NCI-H69 (cell line): ENCODE measurements at regions not wholly inside any gene's neighbourhood (a gene's known extent, or its start where the extent isn't known, plus 50 kb on each side); places are given as distances from the start of the nearest gene placed in this dataset.
"Not testable (repeated sequence)": the region's sequence is repeated elsewhere in the genome, so short reads cannot be mapped to it uniquely, and the experiment has no call there.

Experiments used
- DNase-seq: peaks from one replicate; lab custom pipeline; 2025; lab: John Stamatoyannopoulos, UW

- DNase-seq: no peak
These were observed 349.4 kb upstream of the PAPPA start for GRCh38 chr9:115804206-115804605.

- no peak for DNase-seq
These were observed 345.5 kb upstream of the PAPPA start for GRCh38 chr9:115808108-115808507.

GRCh38 chr9:115808695-115809094 is 344.9 kb upstream of the PAPPA start:
- DNase-seq: no peak

GRCh38 chr9:115810166-115810565 is 343.4 kb upstream of the PAPPA start:
- DNase-seq: no peak

GRCh38 chr9:115814081-115814480 is 339.5 kb upstream of the PAPPA start:
- DNase-seq: no peak

GRCh38 chr9:115815786-115816185 is 337.8 kb upstream of the PAPPA start:
- DNase-seq: no peak

GRCh38 chr9:115818651-115819050 is 334.9 kb upstream of the PAPPA start:
- not testable (repeated sequence) for DNase-seq

GRCh38 chr9:115832031-115832430 is 321.6 kb upstream of the PAPPA start:
- no peak for DNase-seq

- DNase-seq: no peak
These were observed 316.0 kb upstream of the PAPPA start for GRCh38 chr9:115837618-115838017.

GRCh38 chr9:115838417-115838816 is 315.2 kb upstream of the PAPPA start:
- DNase-seq: no peak

- not testable (repeated sequence) for DNase-seq
These were observed 309.2 kb upstream of the PAPPA start for GRCh38 chr9:115844433-115844832.

- DNase-seq: no peak
These were observed 307.8 kb upstream of the PAPPA start for GRCh38 chr9:115845648-115846312.

GRCh38 chr9:115847216-115847615 is 306.4 kb upstream of the PAPPA start:
- no peak for DNase-seq

GRCh38 chr9:115849679-115850412 is 303.7 kb upstream of the PAPPA start:
- DNase-seq: no peak

- DNase-seq: no peak
These were observed 302.9 kb upstream of the PAPPA start for GRCh38 chr9:115850548-115851304.

- DNase-seq: no peak
These were observed 298.0 kb upstream of the PAPPA start for GRCh38 chr9:115855458-115856133.

- DNase-seq: not testable (repeated sequence)
These were observed 295.2 kb upstream of the PAPPA start for GRCh38 chr9:115858421-115858820.

- no peak for DNase-seq
These were observed 291.6 kb upstream of the PAPPA start for GRCh38 chr9:115862021-115862420.

- no peak for DNase-seq
These were observed 289.0 kb upstream of the PAPPA start for GRCh38 chr9:115864581-115864980.

GRCh38 chr9:115867326-115867725 is 286.3 kb upstream of the PAPPA start:
- no peak for DNase-seq

GRCh38 chr9:115877852-115878438 is 275.6 kb upstream of the PAPPA start:
- DNase-seq: no peak

GRCh38 chr9:115879451-115879850 is 274.1 kb upstream of the PAPPA start:
- DNase-seq: no peak
